Bone marrow (tissue), 2 donors: ENCODE measurements at regions not wholly inside any gene's neighbourhood (a gene's known extent, or its start where the extent isn't known, plus 50 kb on each side); places are given as distances from the start of the nearest gene placed in this dataset.

Source experiments
- DNase-seq, 2 donors: peaks; one replicate each; lab custom pipeline; 2025; lab: John Stamatoyannopoulos, UW

DNA sequence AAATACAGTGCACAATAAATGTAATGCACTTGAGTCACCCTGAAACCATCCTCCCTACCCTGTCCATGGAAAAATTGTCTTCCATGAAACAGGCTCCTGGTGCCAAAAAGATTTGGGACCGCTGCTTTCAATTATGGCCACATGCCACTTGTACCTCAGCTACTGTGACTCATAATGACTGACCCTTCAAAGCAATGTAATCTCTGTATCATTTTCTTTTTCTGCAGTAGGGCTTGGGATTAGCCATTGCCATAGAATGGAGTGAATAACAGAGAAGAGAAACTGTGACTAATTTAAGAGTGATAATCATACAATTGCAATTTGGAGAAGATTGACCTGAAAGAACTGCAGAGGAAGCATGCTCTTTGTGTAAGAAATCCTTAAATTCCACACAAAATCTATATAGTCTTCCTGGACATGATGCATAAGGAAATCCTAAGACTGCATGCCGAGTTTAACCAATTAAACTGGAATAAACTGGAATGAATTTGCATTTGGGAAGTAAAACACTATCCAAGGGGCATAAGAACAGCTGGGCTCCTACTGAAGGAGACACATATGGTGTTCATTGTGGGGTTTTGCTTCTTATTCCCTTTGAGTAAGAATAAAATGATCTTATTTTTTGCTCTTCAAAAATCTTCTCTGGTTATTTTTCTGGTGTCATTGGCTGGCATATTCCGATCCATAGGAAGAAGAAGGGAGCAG lies 59.5 kb upstream of the SLC7A1 start:
- no peak for DNase-seq

DNA sequence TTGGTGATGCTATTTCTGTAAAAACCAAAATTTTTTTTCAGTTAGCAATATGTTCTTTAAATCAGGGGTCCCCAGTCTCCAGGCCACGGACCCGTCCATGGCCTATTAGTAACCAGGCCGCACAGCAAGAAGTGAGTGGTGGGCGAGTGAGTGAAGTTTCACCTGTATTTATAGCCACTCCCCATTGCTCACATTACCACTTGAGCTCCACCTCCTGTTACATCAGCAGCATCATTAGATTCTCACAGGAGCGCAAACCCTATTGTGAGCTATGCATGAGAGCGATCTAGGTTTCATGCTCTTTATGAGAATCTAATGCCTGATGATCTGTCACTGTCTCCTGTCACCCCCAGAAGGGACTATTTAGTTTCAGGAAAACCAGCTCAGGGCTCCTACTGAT lies 58.9 kb upstream of the SLC7A1 start:
- no peak for DNase-seq

DNA sequence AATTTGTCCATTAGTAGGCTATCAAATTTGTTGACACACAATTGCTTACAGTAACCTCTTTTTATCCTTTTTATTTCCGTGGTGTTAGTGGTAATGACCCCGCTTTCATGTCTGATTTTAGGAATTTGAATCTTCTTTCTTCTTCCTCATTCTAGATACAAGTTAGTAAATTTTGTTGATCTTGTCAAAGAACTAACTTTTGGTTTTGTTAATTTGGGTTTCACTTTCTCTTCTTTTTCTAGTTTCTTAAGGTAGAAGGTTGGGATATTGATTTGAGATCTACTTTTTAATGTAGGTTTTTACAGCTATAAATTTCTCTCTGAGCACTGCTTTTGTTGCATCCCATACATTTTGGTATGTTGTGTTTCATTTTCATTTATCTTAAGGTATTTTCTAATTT lies 53.3 kb upstream of the SLC7A1 start:
- DNase-seq, result no peak
